ENCODE measurements at regions not wholly inside any gene's neighbourhood (a gene's known extent, or its start where the extent isn't known, plus 50 kb on each side); places are given as distances from the start of the nearest gene placed in this dataset.

- Mint-ChIP-seq H3K36me3 (ENCODE audit: insufficient read depth in 1 of 3, low read depth in 3 of 3) (no peaks in the 10 kb centered on the region), H3K27ac (no peak overlapping the region), H3K9me3 (no peaks in the 10 kb centered on the region), H3K4me3 (no peak overlapping the region), H3K27me3 (ENCODE audit: low read depth) (no peaks in the 10 kb centered on the region), H3K4me1 (no peaks in the 10 kb centered on the region)
- H2BK12ac ChIP-seq (ENCODE audit: insufficient read length, low read depth, low read length), result no peak overlapping the region
- no peak overlapping the region for H2BK120ac ChIP-seq (ENCODE audit: low read depth, low read length, poor library complexity, severe bottlenecking)
- H3T11ph ChIP-seq (ENCODE audit: low read length), result no peak overlapping the region
- no peaks in the 10 kb centered on the region for H3K9me3 ChIP-seq (ENCODE audit: control insufficient read depth, low read depth, low read length)
- H2BK5ac ChIP-seq (ENCODE audit: insufficient read length, low read length), result no peak overlapping the region
- H3K18ac ChIP-seq (ENCODE audit: insufficient read length, low read depth, low read length), result no peak overlapping the region
- H3K79me2 ChIP-seq (ENCODE audit: insufficient read depth, low read length), result no peaks in the 10 kb centered on the region
- H2AFZ ChIP-seq (ENCODE audit: low read length), result no peak overlapping the region
- WGBS (ENCODE audit: extremely low coverage, insufficient read length, low lambda C conversion rate), result no CpG with 5 or more reads among the region's 4 CpGs
- H3K14ac ChIP-seq (ENCODE audit: insufficient read depth, low read length), result no peak overlapping the region
- no peak overlapping the region for H4K91ac ChIP-seq (ENCODE audit: insufficient read length, low read depth, low read length)
- no peaks in the 10 kb centered on the region for H3K27me3 ChIP-seq (ENCODE audit: insufficient read depth, low read length)
- no peaks in the 10 kb centered on the region for H4K20me1 ChIP-seq (ENCODE audit: control insufficient read depth, insufficient read depth, insufficient read length)
- no peaks in the 10 kb centered on the region for H3K4me1 ChIP-seq (ENCODE audit: insufficient read depth, low read length)
- H4K5ac ChIP-seq (ENCODE audit: insufficient read length, low read depth, low read length), result no peak overlapping the region
- TF ChIP-seq CTCF (conservative IDR thresholded peaks at IDR 0.05), result no peak
- H3K9ac ChIP-seq (ENCODE audit: extremely low read depth, insufficient read length, low read length), result no peak overlapping the region
- no peaks in the 10 kb centered on the region for H3K23me2 ChIP-seq (ENCODE audit: insufficient read length, low read depth, low read length, poor library complexity, severe bottlenecking)
- no peak overlapping the region for H2AK5ac ChIP-seq (ENCODE audit: insufficient read length, low read length)
- no peak overlapping the region for H4K8ac ChIP-seq (replicated peaks; ENCODE audit: insufficient read length, low read depth, low read length)
- H3K4me2 ChIP-seq (ENCODE audit: insufficient read depth, insufficient read length, low read length), result no peak overlapping the region
- no peak overlapping the region for H3K56ac ChIP-seq (ENCODE audit: insufficient read length, low read depth, low read length)
- no peak for DNase-seq
- no peak overlapping the region for H3K27ac ChIP-seq (ENCODE audit: insufficient read length, low read depth, low read length)
- no peak overlapping the region for H2BK20ac ChIP-seq (ENCODE audit: low read depth, low read length, poor library complexity, severe bottlenecking)
- no peak overlapping the region for H2BK15ac ChIP-seq (ENCODE audit: low read depth, low read length)
- no peaks in the 10 kb centered on the region for H3K79me1 ChIP-seq (ENCODE audit: insufficient read depth, low read depth, low read length, poor library complexity, severe bottlenecking)
- H3K4ac ChIP-seq (ENCODE audit: low read depth, low read length), result no peak overlapping the region
- H3K23ac ChIP-seq (ENCODE audit: insufficient read length, low read depth, low read length), result no peak overlapping the region
Measured at GRCh38 chr18:61086657-61087056, 246.6 kb upstream of the CDH20 start.
